HCEC 1CT (cell line): ENCODE measurements at regions not wholly inside any gene's neighbourhood (a gene's known extent, or its start where the extent isn't known, plus 50 kb on each side); places are given as distances from the start of the nearest gene placed in this dataset.
"Not testable (repeated sequence)": the region's sequence is repeated elsewhere in the genome, so short reads cannot be mapped to it uniquely, and the experiment has no call there.

Experiments used
- DNase-seq: peaks from one replicate; pipeline ENCODE4 v3.0.0-alpha.2; 2017

DNA sequence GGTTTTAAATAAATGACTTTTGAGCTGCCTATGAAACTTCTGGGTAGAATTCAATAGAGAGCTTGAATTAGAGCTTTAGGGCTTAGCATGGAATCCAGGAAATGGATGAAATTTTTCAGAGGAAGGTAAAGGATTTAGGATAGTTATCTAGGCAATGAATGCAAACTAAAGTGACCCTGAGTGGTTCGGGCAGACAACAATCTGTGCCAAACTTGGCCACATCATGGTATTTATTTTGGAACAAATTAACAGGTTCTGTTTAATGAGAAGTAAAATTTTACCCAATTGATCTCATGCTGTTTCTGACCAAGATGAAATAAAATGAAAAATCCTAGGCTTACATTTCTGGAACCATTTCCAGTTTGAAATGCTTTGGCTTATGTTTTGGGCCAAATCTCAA, 934.4 kb downstream of the MAT2B start:
- no peak for DNase-seq

DNA sequence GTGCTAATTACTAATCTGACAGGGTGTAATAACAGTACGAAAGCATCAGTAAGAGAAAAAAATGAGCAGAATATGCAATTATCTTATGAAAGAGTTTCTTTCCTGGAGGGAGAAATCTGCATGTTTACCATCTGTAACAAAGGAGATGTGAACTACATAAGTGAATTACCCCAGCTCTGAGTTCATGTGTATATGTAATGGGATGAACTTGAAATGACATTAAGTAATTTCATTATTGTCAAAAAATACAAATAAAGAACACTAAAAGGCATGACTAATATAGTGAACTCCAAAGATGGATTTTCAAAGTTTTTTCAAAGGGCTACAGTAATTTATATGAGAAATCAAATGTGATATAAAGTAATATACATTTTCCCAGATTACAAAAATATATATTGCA, 944.0 kb downstream of the MAT2B start:
- DNase-seq: no peak

- DNase-seq: no peak
Observed at GRCh38 chr5:164466033-164466432, 960.6 kb downstream of the MAT2B start.

GRCh38 chr5:164470312-164470711, 964.9 kb downstream of the MAT2B start:
- no peak for DNase-seq

DNA sequence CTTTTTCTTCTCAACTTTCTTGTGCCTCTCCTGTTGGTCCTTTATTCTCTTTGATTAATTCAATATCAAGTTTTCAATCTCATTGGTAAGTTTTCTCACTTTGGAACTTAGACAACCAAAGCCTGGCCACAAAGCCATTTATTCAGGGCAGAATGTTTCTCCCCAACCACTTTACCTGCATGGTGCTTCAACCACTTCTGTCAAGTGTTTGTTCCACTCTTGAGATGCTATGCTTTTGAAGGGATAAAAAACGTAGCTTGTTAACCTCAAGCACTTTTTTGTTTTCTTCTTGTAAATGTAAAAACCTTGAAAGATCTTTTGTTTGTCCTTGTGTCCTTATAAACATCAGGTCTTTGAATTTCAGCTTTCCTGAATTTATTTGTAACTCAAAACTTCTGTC, 966.7 kb downstream of the MAT2B start:
- DNase-seq: no peak

- DNase-seq: peak; percentile 37
Observed at GRCh38 chr5:164475339-164475977, 970.0 kb downstream of the MAT2B start.

GRCh38 chr5:164481270-164481669, 975.9 kb downstream of the MAT2B start:
- no peak for DNase-seq

DNA sequence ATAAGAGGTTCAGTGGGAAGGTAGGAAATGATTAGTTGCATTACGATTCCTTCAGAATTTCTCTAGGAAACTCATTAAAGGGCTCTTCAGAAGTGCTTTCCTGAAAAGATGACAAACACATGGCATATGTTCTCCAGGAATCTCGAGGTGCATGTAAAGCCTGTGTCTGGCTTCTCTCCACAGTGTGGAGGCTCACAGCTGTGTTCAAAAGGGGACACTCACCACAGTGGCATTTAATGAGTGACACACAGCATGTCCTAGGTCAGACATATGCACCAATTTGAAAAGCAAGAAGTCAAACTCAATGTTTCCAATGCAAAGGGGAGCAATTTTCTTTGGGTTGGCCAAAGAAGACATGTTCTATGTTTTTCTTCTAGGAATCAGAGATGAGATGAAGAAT, 976.9 kb downstream of the MAT2B start:
- no peak for DNase-seq

GRCh38 chr5:164484948-164485347, 979.5 kb downstream of the MAT2B start:
- no peak for DNase-seq

GRCh38 chr5:164487939-164488338, 982.5 kb downstream of the MAT2B start:
- no peak for DNase-seq

DNA sequence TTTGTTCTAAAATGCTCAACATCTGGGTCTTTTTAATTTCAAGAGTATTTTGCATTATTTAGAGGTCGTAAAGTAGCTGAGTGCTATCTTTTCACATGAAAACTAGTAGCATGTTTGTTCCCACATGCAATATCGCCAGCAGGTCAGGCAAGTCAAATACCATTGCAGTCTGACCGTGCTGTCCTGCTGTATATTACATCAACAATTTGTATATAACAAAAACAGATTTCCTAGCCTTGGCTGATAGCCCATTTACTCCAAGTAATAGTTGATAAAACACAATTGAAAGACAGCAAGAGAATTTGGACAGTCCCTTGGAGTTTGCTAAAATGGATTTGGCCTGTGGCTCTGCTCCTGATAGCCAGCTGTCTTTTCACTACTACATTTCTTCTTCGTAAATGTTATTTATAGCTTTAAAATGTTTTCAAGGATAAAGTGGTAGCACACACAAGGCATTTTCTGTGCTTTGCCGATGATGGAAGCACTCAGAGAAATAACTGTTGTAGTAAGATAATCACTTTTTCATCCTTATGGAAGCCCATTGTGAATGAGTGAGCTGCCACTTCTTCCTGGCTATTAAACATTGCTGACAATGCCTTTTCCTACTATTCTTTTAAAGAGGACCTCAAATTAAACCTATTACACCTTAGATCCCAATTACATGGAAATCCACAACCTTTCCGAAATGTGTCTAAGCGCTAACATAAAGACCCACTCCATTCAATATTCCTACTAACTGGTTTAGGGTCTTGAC, 992.1 kb downstream of the MAT2B start:
- no peak for DNase-seq

GRCh38 chr5:164498438-164498837, 993.0 kb downstream of the MAT2B start:
- DNase-seq: no peak

- no peak for DNase-seq
Observed at GRCh38 chr5:164500856-164501255, 995.4 kb downstream of the MAT2B start.

DNA sequence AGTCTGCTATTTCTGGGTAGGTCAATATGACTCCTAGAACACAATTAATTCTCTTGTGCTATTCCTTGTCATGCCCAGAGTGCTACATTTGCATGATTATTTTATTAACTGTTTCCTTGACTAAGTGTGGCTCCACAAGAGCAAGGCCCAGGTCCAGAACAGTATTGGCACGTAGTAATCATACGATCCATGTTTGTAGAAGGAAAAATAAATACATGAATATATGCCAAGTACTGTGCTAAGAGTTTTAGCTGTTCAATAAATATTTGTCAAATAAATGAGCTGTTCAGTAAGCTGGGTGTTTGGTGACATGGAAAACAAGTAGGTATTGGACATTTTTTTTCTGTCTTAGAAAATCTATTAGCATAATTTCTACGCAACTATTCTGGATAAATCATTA, 995.9 kb downstream of the MAT2B start:
- DNase-seq: no peak

DNA sequence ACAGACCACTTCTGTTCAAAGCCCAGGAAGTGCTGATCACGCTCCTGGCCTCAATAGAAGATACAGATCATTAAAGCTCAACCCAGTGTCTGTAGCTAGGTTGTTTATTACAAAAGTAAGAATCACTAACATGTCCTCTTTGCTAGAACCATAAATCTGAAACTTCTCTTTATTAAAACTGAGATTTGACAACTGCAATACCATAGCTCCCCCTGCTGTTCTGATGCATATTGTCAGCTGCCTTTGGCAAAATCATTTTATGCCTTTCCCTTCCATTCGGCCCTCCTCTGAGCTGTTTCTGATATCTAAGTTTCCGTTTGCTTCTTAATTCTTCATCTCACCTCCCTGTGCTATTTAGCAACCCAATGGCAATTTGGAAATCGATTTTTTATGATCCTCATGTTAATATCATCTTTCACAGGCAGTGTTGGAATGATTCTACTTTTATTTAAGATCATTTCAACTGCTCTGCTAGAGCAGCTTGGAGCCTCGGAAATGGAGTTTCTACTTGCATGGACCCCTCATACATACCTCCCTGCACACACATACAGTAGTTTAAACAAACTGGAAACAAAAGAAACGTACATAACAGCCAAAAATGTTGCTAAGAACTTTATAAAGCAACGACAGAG, 998.8 kb downstream of the MAT2B start:
- peak; percentile 61 for DNase-seq

- no peak for DNase-seq
Observed at GRCh38 chr5:164505791-164506190, 1000.4 kb downstream of the MAT2B start.

GRCh38 chr5:164518067-164518740, 1012.8 kb downstream of the MAT2B start:
- DNase-seq: no peak

GRCh38 chr5:164518741-164519080, 1013.3 kb downstream of the MAT2B start:
- no peak for DNase-seq

DNA sequence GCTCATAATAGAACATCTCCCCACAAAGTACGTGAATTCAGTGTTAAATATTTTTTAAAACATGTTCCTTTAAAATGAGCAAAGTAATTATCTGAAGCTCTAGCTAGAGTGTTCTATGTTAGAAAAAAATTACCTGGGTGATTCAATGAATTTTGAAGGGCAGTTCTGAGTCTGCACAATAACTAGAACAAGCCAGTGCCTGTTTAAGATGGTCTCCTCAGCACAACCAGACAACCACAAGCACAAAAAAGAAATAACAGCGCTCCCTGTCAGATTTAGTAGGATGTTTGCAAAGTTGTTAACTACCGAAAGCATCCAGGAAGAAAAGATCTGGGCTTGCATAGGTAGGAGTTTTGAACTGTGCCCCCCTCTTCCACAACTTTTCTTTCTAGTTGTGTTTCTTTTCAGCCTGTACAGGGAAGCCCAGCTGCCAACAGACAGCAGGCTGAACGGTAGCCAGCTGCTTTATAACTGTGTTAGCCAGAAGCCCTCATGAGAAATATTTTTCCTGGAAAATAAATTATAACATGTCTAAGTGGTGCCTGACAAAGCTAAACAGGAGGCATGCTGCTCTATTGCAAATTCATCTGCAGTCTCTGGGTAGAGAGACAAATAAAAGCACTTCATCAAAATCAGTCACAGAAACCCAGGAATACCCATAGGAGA, 1026.9 kb downstream of the MAT2B start:
- no peak for DNase-seq

- not testable (repeated sequence) for DNase-seq
Observed at GRCh38 chr5:164533426-164533825, 1028.0 kb downstream of the MAT2B start.

GRCh38 chr5:164540174-164540573, 1034.8 kb downstream of the MAT2B start:
- no peak for DNase-seq

GRCh38 chr5:164545507-164545906, 1040.1 kb downstream of the MAT2B start:
- no peak for DNase-seq

GRCh38 chr5:164553851-164554250, 1048.4 kb downstream of the MAT2B start:
- no peak for DNase-seq
